Endothelial cell of umbilical vein (primary cell): ENCODE measurements at regions not wholly inside any gene's neighbourhood (a gene's known extent, or its start where the extent isn't known, plus 50 kb on each side); places are given as distances from the start of the nearest gene placed in this dataset.

Experiments
- EZH2 ChIP-seq: IDR thresholded peaks from 2 replicates; pipeline ENCODE4 v1.6.1; 2012; ENCODE audit warnings: borderline replicate concordance, low read depth, mild to moderate bottlenecking, moderate library complexity, low read length, inconsistent platforms; ENCODE audit not compliant: severe bottlenecking
- FOS ChIP-seq: IDR thresholded peaks from 2 replicates; pipeline ENCODE4 v1.6.1; 2011; ENCODE audit warnings: mild to moderate bottlenecking, low read length, moderate library complexity, borderline replicate concordance; ENCODE audit not compliant: insufficient read depth
- MAX ChIP-seq: IDR thresholded peaks from 2 replicates; pipeline ENCODE4 v1.6.1; 2011; ENCODE audit not compliant: insufficient read depth, insufficient read length
- POLR2A ChIP-seq: IDR thresholded peaks from 2 replicates; pipeline ENCODE4 v1.6.1; 2012; ENCODE audit warnings: low read depth, mild to moderate bottlenecking, control low read depth, low read length
- POLR2AphosphoS5 ChIP-seq: IDR thresholded peaks from 2 replicates; pipeline ENCODE4 v1.6.1; 2012; ENCODE audit warnings: low read depth, mild to moderate bottlenecking, control low read depth, low read length, moderate library complexity; ENCODE audit not compliant: insufficient read depth
- TF ChIP-seq, protein P1 (sequence below), 2 donors: IDR thresholded peaks; 1 replicate in 1 of 2; 2 replicates in 1 of 2; pipeline ENCODE4 v1.5.1; 2011; ENCODE audit warnings: low read length in 2 of 2, mild to moderate bottlenecking in 2 of 2, moderate library complexity in 2 of 2, control low read depth in 1 of 2, inconsistent platforms in 1 of 2, low read depth in 1 of 2; ENCODE audit not compliant: insufficient read depth in 1 of 2; ENCODE audit errors: extremely low read depth in 1 of 2

GRCh38 chr6:81668615-81669047, 83.8 kb downstream of the TENT5A start:
- no peak for TF ChIP-seq POLR2A
- TF ChIP-seq, protein P1, sequence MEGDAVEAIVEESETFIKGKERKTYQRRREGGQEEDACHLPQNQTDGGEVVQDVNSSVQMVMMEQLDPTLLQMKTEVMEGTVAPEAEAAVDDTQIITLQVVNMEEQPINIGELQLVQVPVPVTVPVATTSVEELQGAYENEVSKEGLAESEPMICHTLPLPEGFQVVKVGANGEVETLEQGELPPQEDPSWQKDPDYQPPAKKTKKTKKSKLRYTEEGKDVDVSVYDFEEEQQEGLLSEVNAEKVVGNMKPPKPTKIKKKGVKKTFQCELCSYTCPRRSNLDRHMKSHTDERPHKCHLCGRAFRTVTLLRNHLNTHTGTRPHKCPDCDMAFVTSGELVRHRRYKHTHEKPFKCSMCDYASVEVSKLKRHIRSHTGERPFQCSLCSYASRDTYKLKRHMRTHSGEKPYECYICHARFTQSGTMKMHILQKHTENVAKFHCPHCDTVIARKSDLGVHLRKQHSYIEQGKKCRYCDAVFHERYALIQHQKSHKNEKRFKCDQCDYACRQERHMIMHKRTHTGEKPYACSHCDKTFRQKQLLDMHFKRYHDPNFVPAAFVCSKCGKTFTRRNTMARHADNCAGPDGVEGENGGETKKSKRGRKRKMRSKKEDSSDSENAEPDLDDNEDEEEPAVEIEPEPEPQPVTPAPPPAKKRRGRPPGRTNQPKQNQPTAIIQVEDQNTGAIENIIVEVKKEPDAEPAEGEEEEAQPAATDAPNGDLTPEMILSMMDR (IDR thresholded peaks at IDR 0.05; ENCODE audit: extremely low read depth in 1 of 2, insufficient read depth in 1 of 2, low read depth in 1 of 2, low read length in 2 of 2) = no peak
- no peak for TF ChIP-seq EZH2
- TF ChIP-seq FOS = no peak
- TF ChIP-seq POLR2AphosphoS5 = no peak
- no peak for TF ChIP-seq MAX
